ENCODE measurements at regions not wholly inside any gene's neighbourhood (a gene's known extent, or its start where the extent isn't known, plus 50 kb on each side); places are given as distances from the start of the nearest gene placed in this dataset.

GRCh38 chr5:158340608-158341007, 481.7 kb upstream of the CLINT1 start:
- DNase-seq = no peak

GRCh38 chr5:158326256-158326655, 467.3 kb upstream of the CLINT1 start:
- DNase-seq = no peak

DNA sequence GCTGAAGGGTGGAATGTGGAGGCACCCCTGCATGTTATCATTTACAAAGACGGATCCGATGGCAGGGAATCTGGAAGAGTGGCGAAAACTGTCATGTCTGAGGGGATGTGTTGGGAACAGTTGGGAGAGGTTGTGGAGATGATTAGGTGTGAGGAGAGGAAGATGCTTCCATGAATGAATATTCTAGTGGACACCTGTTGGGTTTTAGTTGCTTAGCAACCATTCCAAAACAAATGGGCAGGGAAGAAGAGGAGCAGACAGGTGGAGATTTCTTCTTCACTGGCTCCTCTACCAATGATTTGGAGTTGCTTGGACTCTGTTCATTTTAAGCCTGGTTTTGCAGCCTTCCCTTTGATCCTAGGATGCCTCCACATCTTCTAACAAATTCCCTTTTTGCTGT, 465.3 kb upstream of the CLINT1 start:
- no peak for DNase-seq

GRCh38 chr5:158322620-158323019, 463.7 kb upstream of the CLINT1 start:
- no peak for DNase-seq

DNA sequence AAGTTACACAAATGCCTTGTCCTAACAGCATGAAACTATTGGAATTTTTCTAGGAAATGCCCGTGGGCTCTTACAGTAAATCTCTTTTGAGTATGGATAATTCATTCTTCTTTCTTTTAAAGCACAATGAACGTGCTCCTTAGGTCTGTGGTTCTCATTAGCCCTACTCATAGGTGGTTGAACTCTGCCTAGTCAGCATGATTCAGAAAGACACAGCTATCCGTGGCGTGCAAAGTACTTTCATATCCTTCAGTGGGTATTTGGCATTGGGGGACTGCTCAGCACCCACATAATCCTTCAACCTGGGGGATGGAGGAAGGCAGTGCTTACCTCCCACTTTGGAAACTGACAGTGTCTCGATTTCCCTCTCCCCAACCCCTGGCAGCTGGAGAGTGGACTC, 462.0 kb upstream of the CLINT1 start:
- DNase-seq = no peak

GRCh38 chr5:158320178-158320674, 461.3 kb upstream of the CLINT1 start:
- DNase-seq = no peak

- no peak for DNase-seq
Observed at GRCh38 chr5:158317507-158317906, 458.6 kb upstream of the CLINT1 start.

GRCh38 chr5:158313733-158314464, 455.0 kb upstream of the CLINT1 start:
- no peak for DNase-seq

DNA sequence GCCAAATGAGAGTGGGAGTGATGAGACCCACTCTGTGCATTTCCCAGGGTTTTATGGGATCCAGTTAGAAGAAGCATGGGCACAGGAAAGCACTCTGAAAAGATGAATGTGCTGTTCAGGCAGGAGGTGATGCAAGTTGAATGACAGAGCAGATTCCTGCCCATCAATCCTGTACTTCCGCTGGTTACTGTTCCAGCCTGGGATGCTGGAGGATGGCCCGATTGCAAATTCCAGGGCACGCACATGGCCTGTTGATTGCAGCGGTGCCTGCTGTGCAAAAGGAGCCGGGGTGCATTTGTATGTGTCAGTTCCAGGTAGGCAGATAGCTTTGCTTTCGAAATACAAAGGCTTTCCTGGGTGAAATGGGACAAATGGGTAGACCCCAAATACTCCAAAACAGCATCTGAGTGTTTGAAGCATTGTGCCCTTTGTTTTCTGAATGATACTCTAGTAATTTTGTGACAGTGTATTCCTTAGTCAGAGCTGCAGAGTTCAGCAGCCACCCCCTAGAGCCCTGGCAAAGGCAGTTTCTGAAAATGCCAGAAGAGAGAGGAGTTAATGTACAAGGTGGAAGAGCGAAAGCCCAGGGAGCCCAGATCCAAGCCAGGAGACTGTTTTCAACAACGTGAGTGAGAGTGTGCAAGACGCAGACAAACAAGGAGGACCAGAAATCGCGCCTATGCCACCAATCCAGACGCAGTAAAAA, 454.2 kb upstream of the CLINT1 start:
- no peak for DNase-seq

- no peak for DNase-seq
Observed at GRCh38 chr5:158309088-158309807, 450.3 kb upstream of the CLINT1 start.

DNA sequence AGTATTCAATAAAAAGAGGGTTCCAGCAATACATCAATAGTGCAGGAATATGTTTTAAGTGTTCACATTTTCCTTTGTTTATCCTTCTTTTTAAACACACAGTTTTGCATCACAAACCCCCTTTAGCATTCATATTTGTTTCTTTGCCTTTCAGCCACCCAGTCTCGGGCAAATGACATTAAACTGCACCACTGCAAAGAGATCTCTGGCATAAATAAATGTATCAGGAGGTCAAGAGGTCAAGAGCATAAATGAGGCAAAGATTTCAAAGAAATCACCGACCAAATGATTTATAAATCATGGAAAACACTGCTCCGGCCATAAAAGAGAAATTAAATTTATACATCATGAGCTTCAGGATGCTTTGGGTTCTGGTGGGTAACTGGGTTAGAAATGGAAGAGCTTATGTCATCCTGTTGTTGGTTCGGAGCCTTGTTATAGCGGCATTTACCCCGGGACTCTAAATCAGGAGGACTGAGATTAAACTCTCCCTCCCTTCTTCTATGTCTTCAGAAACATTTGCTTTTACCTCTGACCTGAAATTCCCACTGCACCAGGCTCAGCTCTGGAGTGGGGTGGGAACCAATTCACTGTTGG, 449.6 kb upstream of the CLINT1 start:
- DNase-seq = no peak

DNA sequence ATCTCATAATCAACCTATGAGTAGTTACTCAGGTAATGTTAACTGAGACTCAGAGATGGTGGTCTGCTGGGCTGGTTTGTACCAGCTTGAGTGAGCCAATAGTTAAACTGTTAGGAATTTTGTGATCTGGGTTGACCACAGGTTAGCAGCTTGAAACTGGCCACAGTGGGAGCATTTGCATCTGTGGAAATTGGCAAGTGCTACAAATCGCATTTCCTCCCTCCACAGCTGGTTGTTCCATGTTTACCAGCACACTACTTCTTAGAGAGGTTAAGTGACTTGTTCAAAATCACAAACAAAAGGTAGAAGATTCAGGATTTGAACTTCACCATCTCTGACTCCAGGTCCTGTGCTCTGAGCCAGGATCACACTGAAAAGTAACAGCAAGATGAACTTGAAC, 446.9 kb upstream of the CLINT1 start:
- DNase-seq = no peak

DNA sequence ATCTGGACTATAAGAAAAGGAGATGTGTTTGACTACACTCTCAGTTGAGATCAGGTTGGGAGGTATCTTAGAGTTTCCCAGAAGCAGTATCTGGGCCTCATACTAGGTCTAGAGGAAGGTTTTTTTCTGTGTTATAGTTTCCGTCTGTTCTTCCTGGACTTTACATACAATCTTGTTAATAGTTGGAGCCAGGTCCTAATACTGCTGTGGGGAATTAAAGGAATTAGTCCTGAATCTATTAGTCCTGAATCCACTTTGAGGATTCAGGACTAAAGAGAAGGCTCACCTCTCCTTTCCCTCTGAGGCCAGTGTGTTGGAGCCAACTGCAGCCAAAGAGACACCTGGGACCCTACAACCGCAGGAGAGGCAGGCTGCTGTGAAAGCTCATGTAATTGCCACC, 445.7 kb upstream of the CLINT1 start:
- no peak for DNase-seq

DNA sequence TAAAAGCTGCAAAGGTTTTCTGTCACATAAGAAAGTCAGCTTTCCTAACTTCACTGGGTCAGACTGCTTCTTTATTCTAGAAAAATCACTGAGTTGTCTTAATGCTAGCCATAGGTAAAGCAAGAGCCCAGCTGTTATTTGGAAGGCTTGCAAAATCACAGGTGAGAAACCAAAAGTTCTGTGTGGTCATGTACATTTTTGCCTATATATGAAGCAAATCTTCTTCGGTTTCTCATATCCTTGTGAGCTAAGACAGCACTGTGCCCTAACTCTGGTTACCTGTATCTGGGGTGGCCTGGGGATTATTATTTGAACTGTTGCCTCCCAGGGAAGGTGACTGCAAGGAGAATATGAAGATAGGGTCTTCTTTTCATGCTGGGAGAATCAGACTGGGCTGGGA, 444.9 kb upstream of the CLINT1 start:
- no peak for DNase-seq

- DNase-seq = no peak
Observed at GRCh38 chr5:158303275-158303674, 444.3 kb upstream of the CLINT1 start.

DNA sequence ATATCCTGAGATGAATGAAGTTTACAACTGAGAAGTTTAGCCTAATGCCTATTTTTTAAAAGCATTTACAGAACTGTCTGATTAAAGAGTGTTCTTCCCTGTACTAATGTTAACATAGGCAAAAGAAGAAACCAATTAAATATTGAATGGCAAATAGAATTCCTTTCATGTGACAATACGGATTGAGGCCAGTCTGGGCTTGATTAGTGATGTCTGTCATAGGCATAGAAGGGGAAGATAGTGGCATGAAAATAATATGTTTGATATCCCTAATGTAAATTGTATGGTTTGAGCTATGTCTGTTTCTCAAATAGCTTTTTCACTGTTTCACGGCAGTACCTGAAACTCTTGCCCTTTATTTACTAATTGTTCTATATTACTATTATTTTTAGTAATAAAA, 443.1 kb upstream of the CLINT1 start:
- no peak for DNase-seq

DNA sequence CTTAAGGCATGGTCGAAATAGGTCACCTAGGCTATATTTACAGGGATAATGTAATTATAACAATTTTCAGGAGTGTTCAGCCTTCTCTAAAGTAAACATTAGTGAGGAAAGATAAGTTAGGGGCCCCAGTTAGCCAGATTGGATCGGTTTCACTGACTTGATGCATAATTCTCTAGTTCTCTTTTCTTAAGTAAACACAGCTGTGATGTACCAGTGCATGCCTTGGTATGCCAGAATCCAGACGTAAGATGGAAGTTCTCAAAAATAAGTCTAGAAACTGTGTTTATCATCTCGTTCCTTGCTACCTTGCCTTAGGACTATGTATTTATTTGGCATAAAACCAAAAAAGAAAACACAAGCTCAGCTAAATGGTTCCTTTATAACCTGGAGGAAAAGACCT, 442.2 kb upstream of the CLINT1 start:
- DNase-seq = no peak

GRCh38 chr5:158300256-158300655, 441.3 kb upstream of the CLINT1 start:
- no peak for DNase-seq

GRCh38 chr5:158297002-158297527, 438.1 kb upstream of the CLINT1 start:
- no peak for DNase-seq

DNA sequence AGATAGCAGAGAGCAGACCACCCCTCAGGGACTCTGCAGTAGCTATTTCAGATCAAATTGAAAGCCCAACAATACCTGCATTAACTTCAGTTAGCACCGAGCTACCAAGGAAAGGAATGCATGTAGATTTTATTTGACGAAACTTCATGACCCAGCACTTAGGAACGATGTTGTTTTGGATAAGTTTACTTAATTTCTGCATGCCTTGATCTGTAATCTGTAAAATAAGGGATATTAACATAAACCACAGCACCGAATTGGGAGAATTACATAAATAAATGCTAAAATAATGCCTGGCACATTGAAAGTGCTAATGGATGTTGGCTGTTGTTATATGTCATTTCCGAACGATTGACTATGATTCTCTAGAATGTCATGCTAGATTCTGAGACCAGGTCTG, 435.8 kb upstream of the CLINT1 start:
- no peak for DNase-seq

- DNase-seq = no peak
Observed at GRCh38 chr5:158292981-158293380, 434.0 kb upstream of the CLINT1 start.

DNA sequence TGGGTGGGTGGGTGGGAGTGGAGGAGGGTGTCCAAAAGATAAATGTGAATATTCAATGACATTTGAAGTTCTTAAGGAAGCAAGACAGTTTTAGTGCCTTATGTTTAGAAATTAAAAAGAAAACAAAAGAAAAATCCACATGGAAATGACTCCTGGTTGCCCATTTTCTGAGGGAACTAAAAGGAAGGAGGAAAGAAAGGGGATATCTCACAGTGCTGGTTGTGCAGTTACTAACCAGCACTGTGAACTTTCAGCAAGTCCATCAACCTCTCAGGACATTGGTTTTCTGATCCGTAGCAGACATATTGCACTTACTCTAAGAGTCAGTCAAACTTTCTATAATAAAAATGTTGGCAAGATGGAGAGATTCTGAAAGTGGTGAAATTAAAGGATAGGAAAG, 431.0 kb upstream of the CLINT1 start:
- DNase-seq = no peak

DNA sequence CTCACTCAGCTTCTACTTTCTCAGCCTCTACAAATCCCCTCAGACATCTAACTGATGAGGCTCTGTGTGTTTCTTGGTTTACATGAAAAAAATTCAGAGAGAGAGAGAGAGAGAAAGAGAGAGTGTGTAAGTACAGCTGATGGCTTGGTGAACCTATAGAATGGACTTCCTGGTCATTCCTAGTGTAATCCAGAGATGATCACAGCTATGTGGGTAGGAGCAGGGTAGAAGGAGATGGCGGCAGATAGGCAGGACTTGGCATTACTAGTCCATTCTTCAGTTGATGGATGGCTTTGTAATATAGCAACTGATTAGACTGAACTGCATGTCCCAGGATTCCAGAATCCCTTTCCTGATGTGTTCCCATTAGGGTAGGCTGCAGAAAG, 429.3 kb upstream of the CLINT1 start:
- DNase-seq = no peak

Data from stimulated activated CD4-positive, alpha-beta T cell treated with anti-CD3 and anti-CD28 coated beads, Interleukin-4, amount 100 ng/mL, for 24 hours (primary cell).